Ovary (tissue), 7 donors: ENCODE measurements at regions not wholly inside any gene's neighbourhood (a gene's known extent, or its start where the extent isn't known, plus 50 kb on each side); places are given as distances from the start of the nearest gene placed in this dataset.

Source experiments
- DNase-seq, 5 donors: peaks; one replicate each; pipeline ENCODE4 v3.0.0-alpha.2; 2019 to 2020
- H3K27ac ChIP-seq, 2 donors: fragments of 200-600 bp; one replicate each; pipeline versions ENCODE4 v1.5.1 to v1.8.0; 2019 to 2022
- H3K27me3 ChIP-seq: fragments of 200-600 bp; one replicate; pipeline ENCODE4 v1.8.0; 2022
- H3K36me3 ChIP-seq: fragments of 200-600 bp; sonication (generic); one replicate; pipeline ENCODE4 v1.5.1; 2019
- H3K4me1 ChIP-seq: one replicate; pipeline ENCODE4 v1.8.1; 2013; ENCODE audit warnings: mild to moderate bottlenecking, moderate library complexity; ENCODE audit not compliant: insufficient read depth
- H3K4me3 ChIP-seq: fragments of 200-600 bp; sonication (generic); one replicate; pipeline ENCODE4 v1.5.1; 2017
- H3K9me3 ChIP-seq, 2 donors: fragments of 200-600 bp in 1 of 2; sonication (generic) in 1 of 2; one replicate each; pipeline versions ENCODE4 v1.5.1 to v1.8.1; 2013 to 2019; ENCODE audit warnings: mild to moderate bottlenecking in 1 of 2, moderate library complexity in 1 of 2
- CTCF ChIP-seq, 3 donors: fragments of 450-650 bp in 2 of 3; fragments of 200-600 bp in 1 of 3; IDR thresholded peaks; one replicate each; pipeline versions ENCODE4 v1.5.1 to v1.8.0; 2016 to 2022; ENCODE audit warnings: antibody characterized with exemption in 3 of 3, mild to moderate bottlenecking in 1 of 3
- EP300 ChIP-seq: sonication (generic); formaldehyde crosslinking; IDR thresholded peaks from one replicate; pipeline ENCODE4 v1.6.1; 2017; ENCODE audit warnings: antibody characterized with exemption
- POLR2A ChIP-seq: fragments of 450-650 bp; IDR thresholded peaks from one replicate; pipeline ENCODE4 v1.6.1; 2017; ENCODE audit warnings: antibody characterized with exemption, mild to moderate bottlenecking, moderate library complexity
- WGBS, 3 donors: extraction: QIAGEN DNeasy Blood & Tissue Kit in 1 of 3; methylation state at CpG; one replicate each; pipeline versions ENCODE4 v1.1.5 to v1.1.7; 2013 to 2017; 5-methylcytosine and 5-hydroxymethylcytosine counted together
- intact Hi-C, 4 donors: fragments of 100-400 bp; cut with DNase I; formaldehyde crosslinking; loops; one replicate each; pipeline versions ENCODE4 v1.11.0 to v1.15.1; 2022 to 2023
- donor health status: DM: no; HTN: no; CAD: no; lungs with moderate emphysema.
- donor health status: DM: no; HTN: no; CAD: no.
- donor health status: Bipolar disorder and iron deficiency.
- donor health status: DM: no; HTN: no; CAD: no.
- donor health status: DM: yes; HTN: yes; CAD: no.

- H3K27ac ChIP-seq = no peak overlapping the region
- no peaks in the 10 kb centered on the region for H3K27me3 ChIP-seq
- H3K4me1 ChIP-seq = no peaks in the 10 kb centered on the region
- DNase-seq = no peak
- H3K36me3 ChIP-seq = no peaks in the 10 kb centered on the region
- H3K9me3 ChIP-seq = no peaks in the 10 kb centered on the region
- TF ChIP-seq CTCF (IDR thresholded peaks at IDR 0.05) (no peak), POLR2A (no peak), EP300 (no peak)
- 89 to 95% (median 91%) methylated on average over 3 of the region's 3 CpGs for WGBS, 3 donors
- intact Hi-C loops = no loop called here
- no peak overlapping the region for H3K4me3 ChIP-seq
Measured at GRCh38 chr6:117089604-117090003, 175.8 kb upstream of the VGLL2 start.

GRCh38 chr6:117110146-117110545 lies 155.2 kb upstream of the VGLL2 start:
- no peak for DNase-seq
- no peak for TF ChIP-seq EP300
- TF ChIP-seq POLR2A = no peak
- TF ChIP-seq CTCF (IDR thresholded peaks at IDR 0.05) = no peak
- H3K9me3 ChIP-seq = no peaks in the 10 kb centered on the region
- H3K4me1 ChIP-seq = no peaks in the 10 kb centered on the region
- H3K36me3 ChIP-seq = no peaks in the 10 kb centered on the region
- no peak overlapping the region for H3K27ac ChIP-seq
- no peak overlapping the region for H3K4me3 ChIP-seq
- no peaks in the 10 kb centered on the region for H3K27me3 ChIP-seq
- 77 to 85% (median 78%) methylated on average over 1 of the region's 1 CpG for WGBS, 3 donors
- intact Hi-C loops = no loop called here

GRCh38 chr6:117110737-117111136 lies 154.6 kb upstream of the VGLL2 start:
- Histone ChIP-seq H3K27ac (no peak overlapping the region), H3K27me3 (no peaks in the 10 kb centered on the region), H3K4me1 (no peaks in the 10 kb centered on the region), H3K4me3 (no peak overlapping the region), H3K36me3 (no peaks in the 10 kb centered on the region), H3K9me3 (no peaks in the 10 kb centered on the region)
- no peak for DNase-seq
- TF ChIP-seq EP300 (no peak), CTCF (IDR thresholded peaks at IDR 0.05) (no peak), POLR2A (no peak)
- intact Hi-C loops = no loop called here
- 85 to 94% (median 88%) methylated on average over 5 of the region's 5 CpGs for WGBS, 3 donors

GRCh38 chr6:117117652-117118051 lies 147.7 kb upstream of the VGLL2 start:
- H3K27ac ChIP-seq = no peak overlapping the region
- no peaks in the 10 kb centered on the region for H3K9me3 ChIP-seq
- no peak overlapping the region for H3K4me3 ChIP-seq
- 17 to 31% (median 18%) methylated on average over 1 of the region's 1 CpG for WGBS, 3 donors
- intact Hi-C loops = no loop called here
- TF ChIP-seq EP300 (no peak), POLR2A (no peak), CTCF (IDR thresholded peaks at IDR 0.05) (no peak)
- no peaks in the 10 kb centered on the region for H3K4me1 ChIP-seq
- no peak for DNase-seq
- no peaks in the 10 kb centered on the region for H3K27me3 ChIP-seq
- no peaks in the 10 kb centered on the region for H3K36me3 ChIP-seq

- no peak overlapping the region for H3K4me3 ChIP-seq
- no peaks in the 10 kb centered on the region for H3K4me1 ChIP-seq
- TF ChIP-seq POLR2A (no peak), EP300 (no peak), CTCF (IDR thresholded peaks at IDR 0.05) (no peak)
- no peak for DNase-seq
- H3K27ac ChIP-seq = no peak overlapping the region
- no peaks in the 10 kb centered on the region for H3K27me3 ChIP-seq
- intact Hi-C loops = no loop called here
- no peaks in the 10 kb centered on the region for H3K36me3 ChIP-seq
- no peaks in the 10 kb centered on the region for H3K9me3 ChIP-seq
Measured at GRCh38 chr6:117118490-117118889, 146.9 kb upstream of the VGLL2 start.
